Sciatic nerve (tissue), 2 donors: ENCODE measurements at regions not wholly inside any gene's neighbourhood (a gene's known extent, or its start where the extent isn't known, plus 50 kb on each side); places are given as distances from the start of the nearest gene placed in this dataset.

Experiments used
- ATAC-seq: fragments of 200-7000 bp; cut with Tn5 transposase; one replicate; pipeline ENCODE4 v1.9.1; 2020; ENCODE audit warnings: mild to moderate bottlenecking, moderate library complexity
- DNase-seq: peaks from one replicate; pipeline ENCODE4 v3.0.0-alpha.2; 2020; ENCODE audit warnings: low spot score
- intact Hi-C: fragments of 100-400 bp; cut with DNase I; formaldehyde crosslinking; loops from one replicate; pipeline ENCODE4 v1.14.2; 2022
- donor health status: DM: no; HTN: no; CAD: no.
- donor health status: DM: no; HTN: no; CAD: no.

DNA sequence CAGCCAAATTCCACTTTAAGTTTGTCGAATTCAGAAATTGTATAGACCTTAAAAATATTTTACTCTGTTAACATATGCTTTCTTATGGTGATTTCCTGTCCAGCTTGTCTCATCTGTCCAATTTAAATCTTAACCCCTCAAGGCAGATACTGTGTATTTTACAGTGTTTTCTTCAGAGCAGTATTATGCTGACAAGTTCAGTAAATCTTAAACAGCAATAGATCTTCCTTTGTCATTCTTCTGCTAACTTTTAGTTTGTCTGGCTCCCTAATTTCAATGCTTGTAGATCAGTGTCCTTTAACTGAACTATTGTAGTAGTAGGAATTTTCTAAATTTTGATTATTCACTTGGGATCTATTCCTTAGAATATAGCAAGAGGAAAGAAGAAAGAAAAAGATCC lies 52.8 kb upstream of the MEIS1 start:
- intact Hi-C loops = no loop called here
- no peak for ATAC-seq
- no peak for DNase-seq

DNA sequence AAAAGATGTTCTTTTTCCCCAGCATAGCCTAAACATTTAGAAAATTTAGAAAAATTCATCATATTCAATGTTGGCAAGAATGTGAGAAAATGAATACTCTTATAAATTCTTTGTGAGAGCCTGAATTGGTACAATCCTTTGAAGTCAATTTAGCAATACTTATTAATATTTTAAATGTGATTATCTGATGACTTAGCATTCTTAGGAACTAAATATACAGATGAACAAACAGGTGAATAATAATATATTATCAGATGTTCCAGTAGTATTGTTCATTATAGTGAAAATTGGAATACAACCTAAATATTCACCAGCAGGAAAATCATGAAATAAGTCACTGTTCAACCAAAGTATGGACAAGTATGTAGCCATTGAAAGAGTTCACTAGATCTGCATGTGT lies 55.5 kb upstream of the MEIS1 start:
- intact Hi-C loops = no loop called here
- no peak for ATAC-seq
- DNase-seq = no peak

DNA sequence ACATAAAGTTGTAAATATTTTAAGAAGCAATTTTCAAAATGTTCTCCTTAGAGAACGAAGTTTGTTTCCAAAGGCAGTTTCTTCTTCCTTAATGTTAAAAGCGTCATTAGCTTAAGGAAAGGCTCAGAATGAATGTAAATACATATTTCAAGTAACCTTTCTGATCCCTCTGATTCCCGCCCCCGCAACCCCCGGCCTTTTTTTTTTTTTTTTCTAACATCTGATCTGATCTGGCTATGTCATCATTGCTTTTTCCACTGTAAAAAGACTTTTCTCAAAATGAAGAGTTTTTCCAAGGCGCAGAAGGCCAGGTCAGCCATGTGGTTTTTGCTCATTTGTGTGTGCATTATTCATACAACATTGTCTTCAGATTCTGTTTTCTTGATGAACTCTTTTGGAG lies 57.1 kb upstream of the MEIS1 start:
- intact Hi-C loops = no loop called here
- ATAC-seq (no peak), DNase-seq (no peak)

DNA sequence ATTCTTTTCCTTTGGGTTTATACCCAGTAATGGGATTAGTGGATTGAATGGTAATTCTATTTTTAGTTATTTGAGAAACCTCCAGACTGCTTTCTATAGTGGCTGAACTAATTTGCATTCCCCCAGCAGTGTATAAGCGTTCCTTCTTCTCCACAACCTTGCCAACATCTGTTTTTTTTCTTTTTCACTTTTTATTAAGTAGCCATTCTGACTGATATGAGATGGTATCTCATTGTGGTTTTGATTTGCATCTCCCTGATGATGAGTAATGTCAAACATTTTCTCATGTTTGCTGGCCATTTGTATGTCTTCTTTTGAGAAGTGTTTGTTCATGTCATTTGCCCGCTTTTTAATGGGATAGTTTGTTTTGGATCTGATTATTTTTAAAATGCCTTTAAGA lies 64.1 kb upstream of the MEIS1 start:
- ATAC-seq = no peak
- no peak for DNase-seq
- intact Hi-C loops = no loop called here

DNA sequence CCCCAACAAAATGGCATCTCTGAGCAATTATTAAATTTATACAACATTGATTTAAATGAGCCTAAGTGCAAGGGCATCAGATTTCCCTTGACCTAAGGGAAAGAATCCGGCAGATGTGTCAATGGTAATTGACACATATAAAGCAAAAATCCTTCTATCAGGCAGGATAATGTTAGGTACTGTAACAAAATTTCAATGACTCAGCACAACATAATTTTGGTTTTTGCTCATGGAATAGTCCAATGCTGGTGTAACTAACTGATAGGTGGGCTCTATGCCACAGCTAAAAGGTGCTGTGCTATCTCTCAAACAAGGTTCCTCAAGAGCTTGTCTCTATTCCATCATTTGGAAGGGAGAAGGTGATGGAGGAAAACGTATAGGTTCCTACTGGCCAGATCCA lies 68.3 kb upstream of the MEIS1 start:
- DNase-seq (no peak), ATAC-seq (no peak)
- intact Hi-C loops = no loop called here

DNA sequence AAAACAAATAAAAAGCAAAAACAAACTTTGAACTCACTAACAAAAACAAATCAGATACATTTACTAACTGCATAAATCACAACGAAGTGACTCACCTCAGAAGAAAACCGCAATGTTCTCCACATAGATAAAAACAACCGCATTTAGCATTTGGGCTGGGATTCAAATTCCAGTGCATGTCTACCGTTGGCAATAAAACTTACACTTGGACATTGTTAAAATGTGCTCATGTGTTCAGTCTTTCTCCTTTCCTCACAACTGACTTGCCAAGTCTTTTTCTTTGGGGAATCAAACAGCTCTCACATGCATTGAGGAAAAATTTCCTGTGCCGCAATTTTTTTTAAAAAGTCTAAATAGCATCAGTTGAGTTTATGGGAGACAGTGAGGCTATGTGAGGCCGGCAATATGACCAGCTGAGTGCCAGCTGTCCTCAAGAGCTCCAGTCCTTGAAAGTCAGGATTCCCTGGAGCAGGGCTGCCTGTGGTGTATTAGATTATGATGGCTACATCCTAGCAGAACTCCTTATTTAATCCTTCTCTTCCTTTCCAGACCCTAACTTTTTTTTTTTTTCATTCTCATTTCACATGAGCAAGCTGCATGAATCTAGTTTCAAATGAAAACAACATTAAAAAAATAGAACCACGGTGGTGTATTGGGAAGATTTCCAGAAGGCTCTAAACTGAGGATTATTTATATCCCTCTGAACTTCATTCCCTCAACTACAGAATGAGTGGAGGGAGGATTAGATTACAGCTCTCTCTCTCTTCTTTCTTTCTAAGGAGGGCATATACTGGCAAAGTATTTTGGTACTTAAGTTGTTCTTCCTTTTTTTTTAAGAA lies 70.2 kb upstream of the MEIS1 start:
- ATAC-seq (peak; percentile 85), DNase-seq (no peak)
- intact Hi-C loops = no loop called here

DNA sequence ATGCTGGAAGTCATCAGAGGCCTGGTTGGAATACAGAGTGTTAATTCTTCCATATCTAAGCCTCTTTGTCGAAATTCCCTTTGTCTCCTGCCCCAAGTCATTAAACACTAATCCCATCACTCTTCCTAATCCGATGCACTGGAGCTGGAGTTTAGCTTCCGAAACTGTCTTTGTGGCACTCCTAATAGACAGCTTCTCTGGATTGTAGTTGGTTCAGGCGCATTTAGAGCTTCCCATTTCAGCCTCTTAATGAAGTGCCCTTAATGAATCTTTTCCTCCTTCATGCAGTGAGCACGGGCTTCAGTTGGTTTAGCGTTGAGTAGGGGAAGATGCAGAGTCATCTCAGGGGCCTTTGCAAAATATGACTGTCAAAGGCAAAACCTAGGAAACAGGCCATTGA lies 72.2 kb upstream of the MEIS1 start:
- ATAC-seq (no peak), DNase-seq (no peak)

DNA sequence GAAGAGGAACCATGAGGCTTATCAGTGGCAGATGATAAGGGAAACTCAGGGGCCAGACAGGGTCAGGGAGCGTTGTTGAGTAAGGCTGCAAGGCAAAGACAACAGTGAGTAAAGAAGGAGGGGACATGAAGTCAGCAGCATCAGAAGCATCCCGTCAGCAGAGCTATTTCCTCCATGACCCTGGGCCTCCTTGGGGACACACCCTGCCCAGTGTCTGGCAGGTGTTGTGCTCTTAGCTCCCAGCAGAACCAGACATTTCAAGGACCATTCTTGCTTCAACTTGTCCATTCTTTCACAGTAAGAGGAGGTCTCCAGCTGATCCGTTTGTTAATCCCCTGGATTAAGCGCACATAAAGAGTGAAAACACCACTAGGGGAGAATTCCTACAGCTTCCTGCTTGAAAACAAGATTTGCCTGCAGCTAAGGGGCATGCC lies 88.7 kb upstream of the MEIS1 start:
- no peak for DNase-seq
- ATAC-seq = no peak
- intact Hi-C loops = no loop called here

More for the DNA sequence above, 72.2 kb upstream of the MEIS1 start:
- intact Hi-C loops = no loop called here

DNA sequence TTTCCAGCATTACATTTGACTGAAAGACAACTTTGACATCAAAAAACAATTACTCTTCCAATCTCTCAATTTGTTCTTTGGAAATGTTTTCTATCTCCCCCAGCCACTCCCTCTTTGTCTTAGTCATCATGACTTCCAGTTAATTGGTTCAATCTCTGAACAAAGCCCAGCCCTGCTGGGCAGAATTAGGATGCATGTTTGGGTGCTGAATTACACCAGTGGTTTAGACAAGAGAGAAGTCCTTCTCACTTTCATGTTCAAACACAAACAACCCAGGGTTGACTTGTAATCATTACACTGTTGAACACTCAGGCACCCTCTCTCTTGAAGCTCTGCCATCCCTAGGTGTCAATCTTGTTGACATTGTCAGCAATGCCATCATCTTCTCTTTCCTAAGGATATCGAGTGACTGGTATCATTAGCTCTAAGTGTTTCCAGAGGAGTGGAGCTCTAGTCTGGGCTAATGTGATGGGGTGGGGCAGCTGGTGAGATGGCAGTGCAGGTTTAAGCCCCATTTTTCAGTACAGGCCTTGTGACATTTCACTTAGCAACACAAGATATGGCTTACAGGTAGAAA lies 90.8 kb upstream of the MEIS1 start:
- DNase-seq (no peak), ATAC-seq (no peak)
- intact Hi-C loops = no loop called here

DNA sequence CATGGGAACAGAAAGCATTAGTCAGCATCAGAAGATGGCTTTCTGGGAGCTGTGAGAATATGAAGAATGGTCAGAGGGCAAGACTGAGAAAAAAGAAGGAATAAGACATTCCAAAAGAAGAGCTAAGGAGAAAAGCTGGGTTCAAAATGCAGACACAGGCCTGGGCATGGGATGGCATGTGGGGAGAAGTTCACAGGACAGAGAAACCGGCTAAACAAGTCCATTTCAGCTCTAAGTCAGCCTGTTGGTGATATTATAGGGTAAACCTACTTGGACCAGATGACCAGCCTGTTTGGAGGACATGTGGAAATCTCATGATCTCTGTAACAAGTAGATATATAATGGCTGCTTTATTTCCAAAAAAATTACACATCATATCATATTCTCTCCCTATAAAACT lies 91.7 kb upstream of the MEIS1 start:
- ATAC-seq (no peak), DNase-seq (no peak)
- intact Hi-C loops = no loop called here

DNA sequence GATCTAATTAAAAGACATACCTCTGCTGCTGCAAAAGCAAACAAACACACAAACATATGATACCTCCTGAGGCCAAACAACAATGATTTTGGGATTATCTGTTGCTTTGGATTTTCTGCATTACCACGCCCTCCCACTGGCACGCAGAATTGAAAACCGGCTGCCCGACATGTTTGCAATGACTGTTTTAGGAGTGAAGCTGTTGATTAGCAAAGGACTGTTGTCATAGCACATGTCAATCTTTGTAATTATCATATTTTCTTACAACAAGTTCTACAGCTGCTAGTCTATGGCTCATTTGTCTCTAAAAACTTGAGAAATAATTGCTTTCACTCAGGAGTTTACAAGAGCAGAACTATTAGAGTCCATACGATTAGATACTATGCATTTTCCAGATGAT lies 94.4 kb upstream of the MEIS1 start:
- no peak for DNase-seq
- intact Hi-C loops = no loop called here
- no peak for ATAC-seq

DNA sequence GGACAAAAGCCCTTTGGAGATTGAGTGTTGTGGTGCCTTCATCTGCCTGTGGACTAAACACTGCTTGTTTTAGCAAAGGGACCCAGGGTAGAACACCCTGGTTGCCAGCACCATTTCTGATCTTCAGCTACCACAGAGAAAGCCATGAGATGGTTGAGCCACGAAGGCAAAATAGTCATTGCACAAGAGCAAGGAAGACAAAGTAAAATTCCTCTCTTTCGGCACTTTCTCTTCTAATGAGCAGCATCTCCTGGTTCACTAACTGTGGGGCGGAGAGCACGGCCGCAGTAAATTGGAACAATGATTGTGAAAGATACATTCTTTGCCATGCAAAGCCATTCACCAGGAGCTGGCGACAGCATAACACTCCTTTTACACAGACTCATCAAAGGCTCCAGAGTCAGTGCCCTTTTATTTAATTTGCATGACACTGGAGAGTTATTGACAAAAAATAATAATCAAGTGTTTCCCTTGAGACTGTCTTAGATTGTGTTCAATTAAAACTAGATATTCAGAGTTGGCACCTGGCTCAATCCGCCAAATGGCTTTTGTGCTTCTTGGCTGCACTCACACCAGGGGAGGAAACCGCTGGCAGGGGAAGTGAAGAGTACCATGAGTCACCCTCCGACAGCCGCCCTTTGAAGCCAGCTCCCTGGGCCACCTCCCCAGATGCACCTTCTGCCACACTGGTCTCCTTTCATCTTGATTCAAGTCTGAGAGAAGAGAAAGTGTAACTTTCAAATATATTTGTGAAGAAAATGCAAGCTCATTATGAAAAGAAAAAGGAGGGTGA lies 100.5 kb upstream of the MEIS1 start:
- ATAC-seq (no peak), DNase-seq (no peak)
- intact Hi-C loops = no loop called here

DNA sequence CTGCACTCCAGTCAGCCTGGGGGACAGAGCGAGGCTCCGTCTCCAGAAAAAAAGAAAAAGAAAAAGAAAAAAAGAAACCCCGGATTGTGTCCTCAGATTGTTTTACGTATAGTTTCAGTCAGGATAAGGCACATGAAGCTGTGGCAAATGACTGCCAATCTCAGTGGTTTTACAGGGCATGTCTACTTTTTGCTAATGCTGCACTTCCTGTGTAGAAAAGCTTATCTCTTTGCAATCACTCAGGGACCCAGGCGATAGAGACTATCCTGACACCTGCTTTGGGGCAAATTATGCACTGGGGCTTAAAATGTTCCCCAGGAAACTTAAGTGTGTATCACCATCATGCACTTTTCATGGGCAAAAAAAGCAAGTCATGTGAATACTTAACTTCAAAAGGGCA lies 103.7 kb upstream of the MEIS1 start:
- ATAC-seq (no peak), DNase-seq (no peak)
- intact Hi-C loops = no loop called here

DNA sequence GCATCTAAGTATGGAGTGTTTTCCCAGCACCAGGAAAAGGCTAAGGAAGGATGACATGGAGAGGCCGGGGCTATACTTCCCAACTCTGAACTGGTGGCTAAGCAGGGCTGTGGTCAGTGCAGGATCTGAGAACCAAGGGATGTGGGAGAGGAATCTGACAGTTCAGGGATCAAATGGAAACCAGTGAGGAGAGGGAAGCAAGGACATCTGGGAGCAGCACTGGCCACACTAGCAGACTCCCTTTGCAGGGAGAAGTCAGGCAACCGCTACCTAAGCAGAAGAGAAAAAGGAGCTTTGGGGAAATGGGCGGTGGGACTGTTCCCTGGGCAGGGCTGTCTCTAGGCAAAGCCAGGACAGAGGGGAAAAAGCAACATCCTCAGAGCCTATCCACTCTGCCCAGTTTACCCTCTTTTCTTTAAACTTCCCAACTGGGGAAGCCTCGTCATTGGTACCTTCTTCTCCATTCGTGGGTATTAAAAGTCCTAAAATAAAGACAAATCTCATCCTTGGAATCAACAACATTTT lies 105.8 kb upstream of the MEIS1 start:
- intact Hi-C loops = no loop called here
- ATAC-seq (no peak), DNase-seq (no peak)

DNA sequence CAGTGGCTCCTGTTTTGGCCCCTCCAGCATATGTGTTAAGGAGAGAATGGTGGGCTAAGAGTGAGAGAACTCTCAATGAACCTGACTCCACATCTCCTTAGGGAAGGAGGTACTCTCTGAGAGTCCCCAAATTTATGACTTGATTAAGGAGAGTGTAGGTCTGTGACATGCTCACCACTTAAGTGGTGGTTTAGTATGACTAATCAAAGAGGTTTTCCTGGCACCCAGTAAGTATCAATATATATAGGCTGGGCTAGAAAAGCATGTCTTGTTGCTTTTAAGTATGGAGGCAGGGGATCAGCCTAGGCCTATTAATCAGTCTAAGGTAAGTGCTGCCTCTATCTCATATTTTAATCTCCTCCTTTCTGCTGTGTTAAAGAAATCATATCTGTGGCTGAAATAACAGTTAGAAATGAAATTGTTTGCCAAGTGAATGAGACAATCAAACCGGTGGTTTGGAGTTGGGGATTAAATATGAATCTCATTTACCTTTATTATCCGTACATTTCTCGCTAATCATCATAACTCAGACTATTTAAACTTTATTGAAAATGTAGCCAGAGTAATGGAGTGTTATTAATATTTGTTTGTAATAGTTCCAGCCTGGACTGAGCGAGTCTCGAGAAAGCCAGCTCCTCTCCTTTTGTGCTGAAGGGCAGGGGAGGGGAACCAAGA lies 107.7 kb upstream of the MEIS1 start:
- intact Hi-C loops = no loop called here
- ATAC-seq (no peak), DNase-seq (no peak)

DNA sequence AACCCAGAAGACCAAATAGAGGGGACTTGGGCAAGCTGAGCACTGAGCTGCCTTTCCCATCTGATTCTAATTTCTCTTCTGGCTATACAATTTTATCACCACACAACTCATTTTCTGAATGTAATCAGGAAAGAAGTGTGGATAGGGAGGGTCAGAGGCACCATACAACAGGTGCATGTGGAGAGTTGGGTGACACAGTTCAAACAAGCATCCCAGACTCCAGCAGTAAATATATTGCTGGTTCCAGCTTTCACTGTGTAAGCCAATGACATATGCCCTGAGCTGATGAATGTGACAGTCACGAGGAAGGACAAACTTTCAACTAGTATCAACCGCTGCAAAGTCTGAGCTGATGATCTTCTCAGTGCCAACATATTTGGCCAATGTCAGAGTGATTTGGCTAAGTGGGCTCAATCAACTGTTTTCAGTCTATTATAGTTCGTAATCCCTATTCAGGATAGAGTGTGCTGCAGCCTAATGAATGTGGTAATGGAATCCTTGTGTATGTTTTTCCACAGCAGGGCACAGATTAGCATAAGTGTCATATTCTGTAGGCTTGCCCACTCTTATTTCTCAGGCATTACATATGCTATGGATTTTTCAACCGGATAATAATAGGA lies 109.9 kb upstream of the MEIS1 start:
- intact Hi-C loops = no loop called here
- ATAC-seq (no peak), DNase-seq (no peak)

DNA sequence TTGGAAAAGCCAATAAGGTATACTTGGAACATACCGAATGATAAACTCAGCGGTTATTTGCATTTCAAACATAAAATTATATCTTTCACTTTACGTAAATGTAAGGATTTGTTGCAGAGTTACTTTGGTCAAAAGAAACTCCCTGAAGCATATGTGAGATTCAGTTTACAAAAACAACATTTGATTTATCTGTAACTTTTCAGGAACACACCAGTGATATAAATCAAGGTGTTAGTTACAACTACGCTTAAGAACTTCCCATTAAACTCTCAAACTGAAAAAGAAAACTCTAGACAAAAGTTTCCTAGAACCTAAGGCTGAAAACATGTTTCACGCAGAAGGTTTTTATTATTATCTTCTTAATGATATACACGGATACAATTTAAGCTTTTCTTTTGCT lies 110.6 kb upstream of the MEIS1 start:
- ATAC-seq (no peak), DNase-seq (no peak)
- intact Hi-C loops = no loop called here

DNA sequence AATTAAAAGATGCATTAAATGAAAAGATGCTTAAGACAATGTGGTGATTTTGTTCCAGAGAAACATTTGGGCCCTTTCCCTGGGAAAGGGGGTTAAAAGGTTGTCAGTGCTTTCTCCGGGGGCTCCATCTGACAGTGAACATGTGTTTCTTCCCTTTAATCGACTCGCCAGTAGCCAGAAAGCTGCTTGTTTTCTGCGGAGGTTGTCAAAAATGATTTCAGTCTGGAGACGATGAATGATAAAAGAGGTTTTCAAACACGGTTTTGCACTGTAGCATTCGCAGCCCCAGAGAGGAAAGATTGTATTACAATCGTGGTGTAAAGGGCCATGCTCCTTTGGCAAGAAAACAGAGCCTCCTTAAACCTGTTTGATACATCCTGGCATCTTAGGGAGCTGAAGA lies 111.5 kb upstream of the MEIS1 start:
- ATAC-seq (no peak), DNase-seq (no peak)
- intact Hi-C loops = no loop called here
